ENCODE measurements at regions not wholly inside any gene's neighbourhood (a gene's known extent, or its start where the extent isn't known, plus 50 kb on each side); places are given as distances from the start of the nearest gene placed in this dataset.
"Not testable (repeated sequence)": the region's sequence is repeated elsewhere in the genome, so short reads cannot be mapped to it uniquely, and the experiment has no call there.

DNA sequence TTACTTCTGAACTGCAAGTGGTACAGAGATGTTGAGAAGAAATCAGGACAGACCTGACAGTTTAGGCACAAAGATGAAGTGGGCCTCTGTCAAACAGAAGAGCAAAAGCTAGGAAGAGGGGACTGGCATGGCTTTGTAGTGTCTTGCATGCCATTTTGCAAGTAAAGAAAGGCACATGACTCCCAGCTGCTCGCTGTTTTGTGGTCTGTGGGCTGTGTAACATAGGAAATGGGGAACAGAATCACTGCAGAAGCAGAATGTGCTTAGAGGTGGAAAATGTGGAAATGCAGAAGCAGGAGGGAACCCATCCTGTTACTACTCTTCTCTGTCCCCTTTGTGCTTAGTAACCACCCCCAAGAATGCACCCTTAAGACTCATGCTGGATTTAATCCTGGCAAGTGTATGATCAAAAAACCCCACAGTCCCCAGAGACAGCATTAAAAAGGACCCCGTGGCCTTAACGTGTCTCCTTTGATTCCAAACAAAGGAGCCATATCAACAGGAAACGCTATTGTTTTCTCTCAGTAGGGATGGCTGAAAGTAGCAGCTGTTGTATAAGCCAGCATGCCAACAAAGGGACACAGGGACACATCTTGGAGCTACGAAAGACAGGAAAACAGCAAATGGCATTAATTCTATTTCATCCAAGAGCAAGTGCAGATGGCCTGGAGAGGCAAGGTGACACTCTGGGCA, 177.6 kb upstream of the GLRA2 start:
- DNase-seq: no peak

DNA sequence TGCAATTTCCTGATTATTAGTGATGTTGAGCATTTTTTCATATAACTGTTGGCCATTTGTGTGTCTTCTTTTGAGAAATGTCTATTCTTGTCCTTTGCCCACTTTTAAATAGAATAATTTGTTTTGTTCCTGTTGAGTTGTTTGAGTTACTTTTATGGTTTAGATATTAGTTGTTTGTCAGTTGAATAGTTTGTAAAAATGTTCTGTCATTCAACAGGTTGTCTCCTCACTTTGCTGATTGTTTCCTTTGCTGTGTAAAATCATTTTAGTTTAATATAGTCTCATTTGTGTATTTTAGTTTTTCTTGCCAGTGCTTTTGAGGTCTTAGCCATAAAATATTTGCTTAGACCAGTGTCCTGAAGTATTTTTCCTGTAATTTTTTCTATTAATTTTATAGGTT, 181.8 kb upstream of the GLRA2 start:
- DNase-seq: no peak

DNA sequence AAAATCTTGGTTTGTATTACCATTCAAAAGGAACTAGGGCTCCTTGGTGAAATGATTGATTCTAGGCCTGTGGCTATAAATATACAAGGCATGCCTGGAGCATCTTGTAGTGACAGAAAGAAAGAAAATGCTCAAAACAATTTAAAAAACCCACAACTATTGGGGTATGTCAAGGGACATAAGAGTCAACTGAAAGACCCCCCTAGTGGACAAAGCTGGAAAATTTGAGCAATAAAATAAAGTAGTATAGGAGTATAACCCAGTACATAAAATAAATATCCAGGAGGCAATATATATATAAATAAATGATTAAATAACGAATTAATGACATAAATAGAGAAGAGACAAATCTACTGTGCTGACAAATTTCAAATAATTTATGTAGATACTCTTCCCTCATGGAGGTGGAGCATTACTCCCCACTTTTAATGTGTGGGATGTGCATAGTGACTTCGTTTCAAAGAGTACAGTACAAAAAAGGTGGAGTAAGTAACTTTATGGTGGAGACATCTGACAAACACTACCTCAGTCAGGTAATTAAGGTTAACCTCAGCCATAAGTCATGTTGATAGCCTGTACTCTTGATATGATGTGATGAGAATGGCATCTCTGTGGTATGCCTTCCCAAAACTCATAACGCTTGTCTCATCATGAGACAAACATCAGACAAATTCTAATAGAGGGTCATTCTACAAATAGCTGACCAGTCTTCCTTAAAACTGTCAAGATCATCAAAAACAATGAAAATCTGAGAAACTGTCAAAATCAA, 185.0 kb upstream of the GLRA2 start:
- no peak for DNase-seq

DNA sequence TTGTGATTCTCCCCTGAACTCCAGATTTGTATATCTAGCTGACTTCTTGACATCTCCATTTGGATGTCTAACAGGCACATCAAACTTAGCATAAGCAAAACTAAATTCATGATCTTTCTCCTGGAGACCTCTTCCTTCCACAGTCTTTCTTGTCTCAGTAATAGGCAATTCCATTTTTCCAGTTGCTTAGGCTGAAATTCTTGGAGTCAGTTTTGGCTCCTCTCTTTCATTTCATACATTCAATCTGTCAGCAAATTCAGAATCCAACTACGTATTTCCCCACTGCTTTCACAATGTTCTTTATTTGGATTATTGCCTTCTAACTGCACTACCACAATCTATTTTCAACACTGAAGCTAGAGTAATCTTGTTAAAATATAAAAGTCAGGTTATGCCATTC, 219.9 kb upstream of the GLRA2 start:
- no peak for DNase-seq

DNA sequence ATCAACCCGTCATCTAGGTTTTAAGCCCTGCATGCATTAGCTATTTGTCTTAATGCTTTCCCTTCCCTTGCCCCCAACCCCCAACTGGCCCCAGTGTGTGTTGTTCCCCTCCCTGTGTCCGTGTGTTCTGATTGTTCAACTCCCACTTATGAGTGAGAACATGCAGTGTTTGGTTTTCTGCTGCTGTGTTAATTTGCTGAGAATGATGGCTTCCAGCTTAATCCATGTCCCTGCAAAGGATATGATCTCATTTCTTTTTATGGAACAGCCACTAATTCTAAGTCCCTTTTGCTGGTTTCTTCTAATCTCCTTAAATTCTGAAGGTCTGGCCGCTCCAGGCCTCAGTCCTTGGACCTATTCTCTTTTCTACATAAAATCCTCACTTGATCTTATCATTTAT, 220.4 kb upstream of the GLRA2 start:
- DNase-seq: not testable (repeated sequence)

DNA sequence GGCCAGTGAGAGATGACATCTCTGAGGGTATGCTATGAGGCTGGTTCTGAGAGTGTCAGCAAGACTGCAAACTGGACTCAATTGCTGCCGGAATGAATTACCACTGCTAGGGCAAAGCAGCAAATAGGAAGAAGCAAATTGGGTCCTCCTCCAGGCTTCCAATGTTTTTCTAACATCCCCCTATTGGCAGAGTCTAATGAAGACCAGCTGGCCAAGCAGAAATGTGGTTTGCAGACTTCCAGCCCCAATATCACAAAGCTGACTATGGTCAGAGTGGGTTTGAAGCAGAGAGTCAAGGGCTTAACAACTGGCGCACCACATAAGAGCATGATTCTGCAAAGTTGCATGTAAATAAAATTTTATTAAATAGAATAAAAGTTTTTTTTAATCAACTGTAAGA, 225.4 kb upstream of the GLRA2 start:
- DNase-seq: no peak

DNA sequence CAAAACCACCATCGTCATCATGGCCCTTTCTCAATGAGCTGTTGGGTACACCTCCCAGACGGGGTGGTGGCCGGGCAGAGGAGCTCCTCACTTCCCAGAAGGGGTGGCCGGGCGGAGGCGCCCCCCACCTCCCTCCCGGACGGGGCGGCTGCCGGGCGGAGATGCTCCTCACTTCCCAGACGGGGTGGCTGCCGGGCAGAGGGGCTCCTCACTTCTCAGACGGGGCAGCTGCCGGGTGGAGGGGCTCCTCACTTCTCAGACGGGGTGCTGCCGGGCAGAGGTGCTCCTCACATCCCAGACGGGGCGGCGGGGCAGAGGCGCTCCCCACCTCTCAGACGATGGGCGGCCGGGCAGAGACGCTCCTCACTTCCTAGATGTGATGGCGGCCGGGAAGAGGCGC, 226.8 kb upstream of the GLRA2 start:
- DNase-seq: not testable (repeated sequence)

DNA sequence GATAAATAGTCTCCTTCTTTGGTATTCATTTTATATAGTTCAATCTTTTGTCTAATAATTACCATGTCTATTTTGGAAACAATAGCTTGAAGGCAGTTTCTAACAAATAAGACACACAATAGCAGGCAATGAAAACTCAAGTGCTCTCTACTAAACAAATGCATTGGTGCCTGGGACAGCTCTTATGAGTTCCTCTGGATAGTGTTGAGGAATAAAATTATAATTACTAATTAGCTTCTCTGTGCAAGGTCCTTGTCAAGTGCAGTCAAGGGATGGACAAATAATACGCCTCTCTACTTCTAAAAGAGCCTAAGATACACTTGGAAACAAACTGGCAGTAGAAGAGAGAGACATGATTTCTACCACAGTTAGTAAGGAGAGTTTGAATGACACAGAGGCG, 229.0 kb upstream of the GLRA2 start:
- DNase-seq: no peak

DNA sequence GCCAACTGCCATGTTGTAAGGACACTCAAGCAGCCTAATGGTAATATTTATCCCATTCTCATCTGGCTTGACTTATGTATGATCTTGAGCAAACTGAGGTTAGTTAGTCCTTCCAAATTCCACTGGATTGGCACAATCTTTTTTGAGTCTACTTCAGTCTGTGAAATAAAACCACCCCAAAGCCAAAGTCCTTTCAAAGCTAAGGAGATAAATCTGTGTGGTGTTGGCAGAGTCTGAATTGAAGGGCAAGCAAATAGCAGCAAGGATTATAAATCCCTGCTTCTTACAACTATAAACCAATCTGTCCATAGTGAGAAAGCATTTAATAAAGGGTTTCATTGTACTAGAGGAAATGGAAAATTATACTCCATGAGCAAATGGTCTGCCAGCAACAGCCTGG, 233.9 kb upstream of the GLRA2 start:
- DNase-seq: no peak

DNA sequence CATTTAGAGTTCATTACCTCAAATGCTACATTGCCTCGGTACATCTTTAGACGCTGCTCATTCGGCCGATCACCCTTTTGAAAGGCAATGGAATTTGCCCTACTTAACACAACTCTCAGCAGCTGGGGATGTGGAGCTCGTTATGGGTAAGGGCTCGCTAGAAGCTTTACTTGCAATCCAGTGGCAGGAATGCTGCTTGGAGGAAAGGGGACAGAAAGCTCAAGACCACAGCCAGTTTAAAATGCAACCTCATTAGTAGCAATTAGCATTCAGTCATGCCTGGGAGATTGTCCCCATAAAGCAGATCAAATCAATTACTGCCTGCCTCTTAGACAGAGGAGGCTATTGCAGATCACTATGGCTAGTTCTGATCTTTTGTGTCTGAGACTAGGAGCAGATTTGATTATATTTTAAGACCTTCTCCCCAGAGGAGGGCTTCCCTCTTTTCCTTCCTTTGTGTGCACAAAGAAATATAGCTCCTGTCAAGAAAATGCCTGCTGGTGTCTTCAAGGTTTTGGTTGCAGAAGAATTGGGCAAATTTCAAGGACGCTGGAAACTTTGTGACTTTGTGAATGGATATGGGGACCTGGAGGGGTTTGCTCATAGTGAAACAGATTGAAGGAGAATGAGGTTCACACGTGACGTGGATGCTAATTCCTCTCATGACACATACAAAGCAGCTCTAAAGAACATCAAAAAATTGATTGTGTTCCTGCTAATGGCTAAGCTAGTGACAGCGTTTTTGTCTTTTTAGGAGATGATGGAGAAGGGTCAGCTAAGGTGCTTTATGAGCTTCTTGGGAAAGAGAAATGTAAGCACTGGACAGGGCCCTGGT, 237.5 kb upstream of the GLRA2 start:
- DNase-seq: no peak

DNA sequence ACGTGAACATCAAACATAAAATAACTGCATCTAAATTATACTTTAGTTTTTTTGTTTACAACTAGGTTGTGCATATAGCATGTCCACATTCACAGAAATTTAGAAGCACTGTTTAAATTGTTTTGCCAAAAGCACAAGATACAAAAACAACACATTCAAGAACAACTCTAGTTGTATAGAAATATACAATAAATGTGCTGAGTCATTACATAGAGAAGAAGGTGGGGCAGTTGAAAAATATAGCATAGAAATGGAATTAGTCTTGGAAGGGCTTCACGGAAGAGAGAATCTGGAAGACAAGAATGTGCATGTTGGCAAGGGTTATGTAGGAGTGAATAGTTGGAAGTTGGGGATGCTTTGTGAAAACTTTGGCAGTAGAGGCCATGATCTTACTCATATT, 239.0 kb upstream of the GLRA2 start:
- no peak for DNase-seq

DNA sequence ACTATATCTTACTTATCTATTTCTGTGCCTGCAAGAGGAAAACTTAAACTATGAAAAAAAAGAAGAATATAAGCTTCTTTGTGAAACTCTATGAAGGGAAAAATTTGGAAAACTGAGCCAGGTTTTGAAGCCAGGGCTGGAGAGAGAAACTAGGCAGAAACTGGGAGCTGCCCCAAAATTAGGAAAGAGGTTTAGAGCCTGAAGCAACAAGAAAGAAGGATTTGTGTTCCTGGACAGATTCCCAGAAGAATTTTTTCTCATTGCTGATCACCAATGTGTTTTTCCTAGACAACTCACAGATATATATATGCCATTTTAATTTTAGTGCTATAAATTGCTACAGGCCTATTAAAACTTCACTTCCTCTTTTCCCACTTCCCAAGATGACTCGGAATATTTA, 245.0 kb upstream of the GEMIN8 start:
- DNase-seq: peak; percentile 41

DNA sequence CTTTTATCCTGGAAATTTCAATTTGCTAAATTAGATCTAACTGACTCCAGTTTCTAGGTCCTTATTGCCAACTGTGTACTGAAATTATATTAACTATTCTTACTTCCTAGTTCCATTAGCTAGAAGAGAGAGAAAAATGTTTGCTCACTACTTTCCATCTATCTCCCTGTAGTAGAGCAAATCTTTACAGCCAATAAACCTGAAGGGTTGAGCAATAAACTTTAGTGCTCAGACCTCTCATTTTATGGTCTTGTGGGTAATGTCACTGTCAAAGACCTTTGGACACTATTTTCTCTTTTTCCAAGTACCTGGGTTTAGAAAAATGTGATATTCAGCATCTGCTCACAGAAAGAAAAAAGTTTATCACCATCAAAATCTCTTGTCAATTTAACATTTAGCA, 237.5 kb upstream of the GEMIN8 start:
- DNase-seq: no peak

DNA sequence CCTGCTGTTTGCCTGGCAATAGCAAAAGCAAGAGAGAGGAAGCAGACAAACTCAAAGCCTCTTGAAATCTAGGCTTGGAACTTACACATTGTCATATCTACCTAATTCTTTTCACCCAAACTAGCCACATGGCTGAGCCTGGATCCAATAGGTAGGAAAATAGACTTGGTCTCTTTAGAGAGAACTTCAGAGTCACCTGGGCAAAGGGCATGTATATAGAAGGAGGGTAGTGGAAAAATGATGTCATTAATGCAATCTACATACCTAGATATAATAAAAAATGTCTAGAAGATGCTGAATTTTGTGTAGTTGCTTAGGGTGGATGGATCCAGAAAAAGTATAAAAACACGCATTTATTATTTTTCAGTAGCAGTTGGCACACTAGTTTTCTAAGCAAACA, 237.0 kb upstream of the GEMIN8 start:
- DNase-seq: no peak

DNA sequence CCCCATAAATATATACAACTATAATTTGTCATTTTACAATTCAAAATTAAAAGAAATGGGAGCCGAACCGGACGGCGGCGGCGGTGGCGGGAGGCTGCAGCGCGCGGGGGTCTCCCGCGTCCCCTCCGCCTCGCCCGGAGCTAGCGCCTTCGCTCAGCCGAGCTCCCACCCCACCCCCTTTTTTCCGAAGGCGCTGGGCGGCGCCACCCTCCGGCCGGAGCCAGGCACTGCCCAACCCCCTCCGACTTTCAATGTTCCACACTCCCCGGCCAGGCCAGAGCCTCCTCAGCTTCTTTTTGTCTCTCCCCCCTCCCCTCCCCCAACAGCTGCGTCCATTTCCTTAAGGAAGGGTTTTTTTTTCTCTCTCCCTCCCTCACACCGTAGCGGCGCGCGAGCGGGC, 214.1 kb upstream of the GEMIN8 start:
- no peak for DNase-seq

DNA sequence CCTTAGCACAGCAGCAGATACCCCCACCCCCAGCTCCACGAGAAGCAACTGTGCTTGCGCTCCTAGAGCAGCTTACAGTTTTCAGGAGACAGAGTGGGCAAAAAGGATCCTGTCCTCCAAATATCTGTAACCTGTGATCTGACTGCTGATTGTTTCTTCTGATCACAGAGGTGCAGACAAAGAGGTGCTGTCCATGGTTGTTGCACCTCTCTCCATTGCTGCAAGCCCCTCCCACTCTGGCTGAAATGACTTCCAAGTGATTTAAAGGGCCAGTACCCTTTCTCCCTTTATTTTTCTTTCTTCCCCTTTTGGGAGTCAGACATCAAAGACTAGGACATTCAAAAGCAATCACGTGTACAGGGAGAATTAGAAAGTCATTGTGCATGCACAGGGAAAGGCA, 205.3 kb upstream of the GEMIN8 start:
- DNase-seq: no peak

DNA sequence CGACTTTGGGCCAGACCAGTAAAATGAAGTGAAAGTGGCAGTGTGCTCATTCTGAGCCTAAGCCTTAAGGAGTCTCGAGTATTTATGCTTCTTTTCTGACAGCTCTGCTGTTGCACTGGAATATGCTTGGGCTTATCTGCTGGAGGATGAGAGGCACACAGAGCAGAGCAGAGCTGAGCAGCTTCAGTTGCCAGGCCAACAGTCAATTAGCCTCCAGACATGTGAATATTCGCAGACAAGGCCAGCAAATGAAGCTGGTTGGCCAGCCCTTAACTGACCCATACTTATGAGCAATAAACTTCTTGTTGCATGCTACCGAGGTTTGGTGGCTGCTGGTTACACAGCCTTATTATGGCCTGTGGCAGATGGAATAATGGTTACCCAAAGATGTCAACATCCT, 203.0 kb upstream of the GEMIN8 start:
- no peak for DNase-seq

DNA sequence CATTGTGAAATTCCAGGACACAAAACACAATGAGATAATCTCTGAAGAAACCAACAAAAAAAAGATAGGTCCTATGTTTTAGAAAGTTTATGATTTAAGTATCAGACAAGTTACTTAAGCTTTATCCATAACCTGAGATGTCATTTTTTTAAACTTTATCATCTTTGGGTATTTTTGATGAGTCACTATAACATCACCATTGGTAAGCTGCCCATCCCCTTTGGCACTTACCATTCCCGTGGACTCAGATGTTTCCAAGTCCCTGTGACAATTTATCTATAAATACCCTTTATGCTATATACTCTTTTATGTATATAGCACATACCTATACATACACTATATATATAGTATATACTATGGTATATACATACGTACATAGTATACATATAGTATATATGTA, 198.9 kb upstream of the GEMIN8 start:
- DNase-seq: no peak

DNA sequence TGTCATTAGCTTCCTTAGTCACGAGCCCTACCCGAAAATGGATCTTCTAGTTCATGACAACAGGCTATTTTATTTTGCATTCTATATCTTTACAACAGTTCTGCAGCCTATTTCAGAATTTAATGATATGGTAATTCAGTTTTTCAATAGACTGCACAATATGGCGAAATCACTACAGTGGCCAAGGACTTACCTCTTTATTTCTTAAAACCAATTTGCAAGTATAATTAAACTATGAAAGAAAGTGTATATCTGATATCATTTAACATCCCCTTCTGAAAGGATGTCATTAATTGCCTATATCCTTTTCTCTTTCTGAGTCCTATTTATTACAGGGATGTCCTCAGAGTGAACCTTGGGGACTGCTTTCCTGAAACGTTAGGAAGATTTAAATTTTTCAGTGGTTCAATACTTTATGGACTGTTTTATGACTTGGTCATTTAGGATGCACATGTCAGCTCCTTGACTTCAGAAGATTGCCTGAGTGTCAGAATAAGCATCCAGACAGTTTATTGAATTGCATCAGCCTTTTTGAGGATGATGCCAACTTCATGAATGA, 190.8 kb upstream of the GEMIN8 start:
- DNase-seq: no peak

DNA sequence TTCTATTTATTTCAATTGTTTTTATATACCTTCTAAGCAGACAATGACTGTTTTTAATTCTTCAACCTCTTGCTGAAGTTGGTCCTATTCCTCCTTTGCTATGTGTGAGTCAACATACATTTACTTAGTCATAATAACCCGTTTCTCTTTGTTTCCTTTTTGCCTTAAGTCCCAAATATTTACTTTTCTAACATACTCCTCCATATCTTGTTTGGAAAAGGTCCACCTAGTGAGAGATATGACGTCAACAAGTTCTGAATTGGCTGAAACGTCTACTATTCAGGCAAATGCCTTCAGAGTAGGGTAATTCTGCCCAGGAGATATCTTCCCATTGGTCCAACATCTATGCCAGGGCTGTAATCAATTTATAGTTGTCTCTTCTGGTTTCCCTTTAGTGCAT, 179.3 kb upstream of the GEMIN8 start:
- DNase-seq: no peak

DNA sequence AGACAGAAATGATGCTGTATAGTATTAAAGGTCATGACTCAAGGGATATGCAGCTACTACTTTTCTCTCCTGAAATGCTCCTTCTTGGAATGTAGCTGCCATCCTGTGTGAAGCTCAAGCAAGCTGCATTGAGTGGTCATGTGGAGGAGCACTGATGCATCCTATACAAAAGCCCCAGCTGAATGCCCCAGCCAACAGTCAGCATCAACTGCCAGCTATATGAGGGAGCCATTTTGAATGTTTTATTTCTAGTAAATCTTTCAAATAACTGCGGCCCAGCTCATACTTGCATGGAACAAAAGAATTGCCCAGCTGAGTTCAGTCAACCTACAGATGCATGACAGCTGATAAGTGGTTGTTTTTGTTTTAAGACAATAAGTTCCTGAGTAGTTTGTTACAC, 165.0 kb upstream of the GEMIN8 start:
- no peak for DNase-seq

DNA sequence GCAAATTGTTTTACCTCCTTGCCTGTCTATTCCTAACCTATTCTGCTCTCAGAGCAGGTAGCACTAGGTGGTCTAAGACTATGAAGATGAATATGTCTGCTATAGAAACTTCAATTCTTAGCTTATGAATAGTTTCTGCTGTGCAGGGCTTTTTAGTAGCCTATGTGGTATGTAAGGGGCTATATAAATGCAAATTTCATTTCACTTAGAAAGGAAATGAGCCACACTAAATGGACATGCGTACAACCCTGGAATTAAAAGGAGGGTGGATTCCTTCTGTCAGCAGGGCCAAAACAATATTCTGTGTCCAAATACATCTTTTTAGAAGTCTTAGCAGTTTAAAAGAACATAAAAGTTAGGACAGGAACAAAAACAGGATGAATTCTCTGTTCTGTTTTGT, 163.9 kb upstream of the GEMIN8 start:
- DNase-seq: no peak

DNA sequence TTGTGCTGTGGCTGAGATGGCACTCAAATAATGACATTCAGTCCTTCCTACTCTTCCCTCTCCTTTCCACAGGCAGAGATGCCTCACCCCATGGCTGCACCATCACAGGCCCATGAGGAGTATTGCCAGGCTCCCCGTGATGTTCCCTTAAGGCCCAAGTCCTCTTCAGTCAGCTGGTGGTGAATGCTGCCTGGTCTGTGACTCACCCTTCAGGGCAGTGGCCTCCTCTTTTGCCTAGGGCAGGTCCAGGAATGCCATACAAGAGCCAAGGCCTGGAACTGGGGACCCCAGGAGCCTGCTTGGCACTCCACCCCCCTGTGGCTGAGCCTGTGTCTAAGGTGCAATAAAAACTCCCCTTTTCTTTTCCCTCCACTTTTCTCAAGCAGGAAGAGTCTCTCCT, 144.2 kb upstream of the GEMIN8 start:
- DNase-seq: no peak

DNA sequence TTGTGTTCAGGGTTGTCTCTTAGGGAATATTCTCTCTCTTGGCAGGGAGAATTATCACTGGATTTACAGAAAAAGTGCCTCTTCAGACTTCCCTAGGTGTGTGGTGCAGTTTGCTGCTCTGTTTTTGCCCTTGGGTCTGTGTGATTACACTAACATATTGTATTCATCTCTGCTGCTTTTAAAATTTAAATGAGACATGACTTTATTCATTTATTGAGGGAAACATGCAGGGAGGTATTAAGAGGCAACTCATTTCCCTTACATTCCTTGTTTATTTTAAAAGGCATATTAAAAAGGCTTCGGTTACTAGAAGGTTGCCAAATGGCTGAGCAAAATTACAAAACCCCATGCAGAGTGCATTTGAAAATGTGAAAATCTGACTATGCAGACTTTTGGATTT, 135.1 kb upstream of the GEMIN8 start:
- DNase-seq: no peak

All from femur (tissue), 1 donor.